GM13976 (cell line): ENCODE measurements at regions not wholly inside any gene's neighbourhood (a gene's known extent, or its start where the extent isn't known, plus 50 kb on each side); places are given as distances from the start of the nearest gene placed in this dataset.

Experiments
- DNase-seq: peaks from one replicate; pipeline ENCODE4 v3.0.0; 2012; ENCODE audit warnings: low spot score
- in situ Hi-C: fragments of 300-500 bp; cut with MboI; formaldehyde crosslinking; loops from one replicate; pipeline ENCODE4 v1.12.0; 2022; ENCODE audit warnings: low sequenced_read_pairs, mixed read lengths, inconsistent platforms; ENCODE audit not compliant: unreplicated experiment
- TF ChIP-seq, protein P1 (sequence below): IDR thresholded peaks from 2 replicates; pipeline ENCODE4 v1.5.1; 2012; ENCODE audit warnings: borderline replicate concordance, mild to moderate bottlenecking; ENCODE audit not compliant: insufficient read depth; ENCODE audit errors: extremely low read depth, missing control alignments, control extremely low read depth

DNA sequence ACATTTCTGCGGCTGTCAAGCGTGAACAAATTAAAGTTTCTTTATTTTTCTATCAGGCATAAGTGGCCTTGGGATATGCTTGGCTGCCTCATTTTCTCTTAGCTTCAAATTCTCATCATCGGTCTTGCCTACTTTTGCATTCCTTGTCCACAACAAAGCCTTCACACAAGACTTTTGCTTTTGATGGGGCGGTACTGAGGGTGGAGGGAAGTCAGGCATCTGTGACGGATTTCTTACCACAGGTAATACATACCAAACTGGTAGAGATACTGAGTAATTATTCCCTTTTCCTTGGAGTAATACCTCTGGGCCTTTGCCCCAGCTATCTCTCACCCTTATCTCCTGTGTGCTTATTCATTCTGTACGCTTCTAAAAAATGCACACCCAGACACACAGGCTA, 468.3 kb upstream of the RGPD4 start:
- no peak for DNase-seq
- in situ Hi-C loops = no loop called here
- TF ChIP-seq, protein P1, sequence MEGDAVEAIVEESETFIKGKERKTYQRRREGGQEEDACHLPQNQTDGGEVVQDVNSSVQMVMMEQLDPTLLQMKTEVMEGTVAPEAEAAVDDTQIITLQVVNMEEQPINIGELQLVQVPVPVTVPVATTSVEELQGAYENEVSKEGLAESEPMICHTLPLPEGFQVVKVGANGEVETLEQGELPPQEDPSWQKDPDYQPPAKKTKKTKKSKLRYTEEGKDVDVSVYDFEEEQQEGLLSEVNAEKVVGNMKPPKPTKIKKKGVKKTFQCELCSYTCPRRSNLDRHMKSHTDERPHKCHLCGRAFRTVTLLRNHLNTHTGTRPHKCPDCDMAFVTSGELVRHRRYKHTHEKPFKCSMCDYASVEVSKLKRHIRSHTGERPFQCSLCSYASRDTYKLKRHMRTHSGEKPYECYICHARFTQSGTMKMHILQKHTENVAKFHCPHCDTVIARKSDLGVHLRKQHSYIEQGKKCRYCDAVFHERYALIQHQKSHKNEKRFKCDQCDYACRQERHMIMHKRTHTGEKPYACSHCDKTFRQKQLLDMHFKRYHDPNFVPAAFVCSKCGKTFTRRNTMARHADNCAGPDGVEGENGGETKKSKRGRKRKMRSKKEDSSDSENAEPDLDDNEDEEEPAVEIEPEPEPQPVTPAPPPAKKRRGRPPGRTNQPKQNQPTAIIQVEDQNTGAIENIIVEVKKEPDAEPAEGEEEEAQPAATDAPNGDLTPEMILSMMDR = no peak

DNA sequence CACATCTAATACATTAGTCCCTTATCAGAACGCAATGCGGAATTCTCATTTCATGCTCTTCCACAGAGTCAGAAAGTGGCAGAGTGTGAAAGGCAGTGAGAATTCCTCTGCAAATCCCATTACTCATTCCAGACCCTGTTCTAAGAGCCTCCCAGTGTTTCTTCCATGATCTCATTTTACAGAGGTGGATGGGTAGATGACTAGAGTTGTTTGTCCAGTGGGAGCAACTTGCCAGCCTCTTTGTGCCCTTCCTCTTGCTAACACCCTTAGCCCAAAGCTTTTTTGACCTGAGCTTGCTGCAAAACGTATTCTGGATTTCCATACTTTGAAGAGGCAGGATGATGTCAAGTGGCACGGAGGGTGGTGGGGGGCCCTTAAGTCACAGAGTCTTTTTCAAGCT, 467.7 kb upstream of the RGPD4 start:
- in situ Hi-C loops = no loop called here
- TF ChIP-seq, protein P1 = no peak
- no peak for DNase-seq

DNA sequence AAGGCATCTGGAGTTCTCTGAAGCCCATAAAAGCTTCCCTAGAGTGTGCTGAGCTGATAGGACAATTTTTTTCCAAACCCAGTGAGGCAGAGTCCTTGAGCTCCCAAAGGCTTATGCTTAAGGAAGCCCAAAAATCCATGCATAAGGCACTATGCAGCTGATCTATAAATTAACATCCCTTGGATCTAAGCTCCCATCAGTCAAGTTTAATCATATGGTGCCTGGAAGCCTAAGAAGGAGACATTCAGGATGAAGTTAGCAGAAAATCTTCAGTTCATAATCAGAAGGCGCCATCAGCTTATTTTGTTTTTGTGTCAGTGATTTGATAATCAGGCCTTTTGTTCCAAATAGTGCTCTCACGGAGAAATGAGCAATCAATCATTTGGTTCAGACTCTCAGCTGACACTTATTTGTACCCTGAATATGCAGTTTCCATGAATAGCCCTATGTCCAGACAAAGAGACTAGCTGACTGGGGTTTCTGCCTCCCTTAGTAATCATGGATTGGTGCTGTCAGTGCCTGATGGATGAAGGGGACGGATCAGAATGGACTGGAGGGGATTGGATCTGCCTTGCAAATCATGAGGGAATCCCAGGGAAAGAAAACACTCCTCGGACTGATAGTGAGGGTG, 464.8 kb upstream of the RGPD4 start:
- DNase-seq = no peak
- TF ChIP-seq, protein P1 = no peak
- in situ Hi-C loops = no loop called here

DNA sequence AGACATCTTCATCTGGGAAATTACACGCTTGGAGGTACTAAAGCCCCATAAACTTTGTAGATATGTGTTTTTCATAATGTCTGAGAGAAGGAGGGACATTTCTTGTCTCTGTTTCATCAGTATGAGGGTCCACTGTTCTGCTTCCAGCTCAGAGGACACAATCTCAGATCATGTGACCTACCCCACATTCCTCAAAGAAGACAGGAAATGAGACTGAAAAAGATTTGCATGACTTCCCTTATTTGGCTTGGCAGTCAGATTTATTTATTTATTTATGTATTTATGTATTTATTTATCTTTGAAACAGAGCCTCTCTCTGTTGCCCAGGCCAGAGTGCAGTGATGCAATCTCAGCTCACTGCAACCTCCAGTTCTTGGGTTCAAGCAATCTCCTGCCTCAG, 463.7 kb upstream of the RGPD4 start:
- TF ChIP-seq, protein P1 = no peak
- no peak for DNase-seq
- in situ Hi-C loops = no loop called here

DNA sequence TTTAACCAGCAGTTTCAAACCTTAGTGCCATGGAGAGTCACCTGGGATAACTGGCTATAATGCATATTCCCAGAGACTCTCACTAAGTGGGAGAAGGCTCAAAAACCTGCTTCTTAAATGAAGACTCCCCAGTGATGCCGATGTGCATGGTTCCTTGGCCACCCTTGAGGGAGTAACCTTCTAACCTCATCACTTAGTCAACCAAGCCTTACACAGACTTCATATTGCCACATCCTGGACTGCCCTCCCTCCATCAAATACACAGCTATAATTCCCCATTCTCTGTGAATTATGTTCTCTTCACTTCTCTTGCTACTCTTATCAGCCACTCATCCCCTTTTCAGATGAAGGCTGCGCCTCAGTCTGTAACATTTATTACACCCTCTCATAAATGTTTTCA, 462.9 kb upstream of the RGPD4 start:
- in situ Hi-C loops = no loop called here
- TF ChIP-seq, protein P1 = no peak
- no peak for DNase-seq

DNA sequence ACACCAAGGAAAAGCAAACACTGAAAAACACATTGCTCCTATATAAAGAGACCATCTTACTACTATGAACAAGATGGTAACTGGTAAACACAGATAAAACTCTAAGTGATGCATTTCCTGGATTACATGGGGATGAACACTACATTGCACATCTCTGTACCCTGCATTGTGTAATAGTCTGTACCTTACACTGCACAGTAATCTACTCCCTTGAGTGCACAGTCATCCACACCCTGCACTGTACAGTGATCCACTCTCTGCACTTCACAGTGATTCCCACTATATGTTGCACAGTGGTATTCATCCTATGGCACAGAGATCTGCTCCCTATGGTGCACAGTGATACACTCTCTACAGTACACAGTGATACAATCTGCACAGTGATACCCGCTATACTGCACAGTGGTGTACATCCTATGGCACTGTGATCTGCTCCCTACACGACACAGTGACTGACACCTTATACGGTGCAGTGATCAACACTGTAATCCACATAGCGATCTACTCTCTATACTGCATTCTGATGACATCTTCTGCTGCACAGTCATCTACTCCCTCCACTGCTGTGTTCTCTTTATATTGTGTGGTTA, 462.2 kb upstream of the RGPD4 start:
- DNase-seq = no peak
- in situ Hi-C loops = no loop called here
- TF ChIP-seq, protein P1 = no peak
